Stimulated activated CD4-positive, alpha-beta T cell treated with anti-CD3 and anti-CD28 coated beads, Interleukin-4, amount 100 ng/mL, for 24 hours (primary cell): ENCODE measurements at regions not wholly inside any gene's neighbourhood (a gene's known extent, or its start where the extent isn't known, plus 50 kb on each side); places are given as distances from the start of the nearest gene placed in this dataset.
"Not testable (repeated sequence)": the region's sequence is repeated elsewhere in the genome, so short reads cannot be mapped to it uniquely, and the experiment has no call there.

Experiments used
- DNase-seq: peaks from one replicate; pipeline ENCODE4 v3.0.0-alpha.2; 2020

- DNase-seq: not testable (repeated sequence)
These were observed 225.8 kb upstream of the MSX2 start for GRCh38 chr5:174498575-174498974.

DNA sequence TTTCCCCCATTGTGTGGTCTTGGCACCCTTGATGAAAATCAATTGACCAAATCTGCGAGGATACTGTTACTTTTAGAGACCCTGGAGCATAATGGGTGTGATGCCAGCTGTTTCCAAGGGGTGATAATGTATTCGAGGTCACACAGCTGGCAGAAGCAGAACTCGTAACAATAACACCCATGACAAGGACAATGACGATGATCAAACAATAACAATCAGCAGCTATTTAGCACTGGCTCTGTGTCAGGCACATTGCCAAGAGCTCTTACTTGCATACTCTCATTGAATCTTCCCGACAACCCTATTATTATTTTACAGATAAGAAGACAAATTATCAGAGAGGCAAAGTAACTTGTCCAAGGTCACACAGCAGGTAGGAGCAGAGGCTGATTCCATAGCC is 223.7 kb upstream of the MSX2 start:
- DNase-seq: no peak

DNA sequence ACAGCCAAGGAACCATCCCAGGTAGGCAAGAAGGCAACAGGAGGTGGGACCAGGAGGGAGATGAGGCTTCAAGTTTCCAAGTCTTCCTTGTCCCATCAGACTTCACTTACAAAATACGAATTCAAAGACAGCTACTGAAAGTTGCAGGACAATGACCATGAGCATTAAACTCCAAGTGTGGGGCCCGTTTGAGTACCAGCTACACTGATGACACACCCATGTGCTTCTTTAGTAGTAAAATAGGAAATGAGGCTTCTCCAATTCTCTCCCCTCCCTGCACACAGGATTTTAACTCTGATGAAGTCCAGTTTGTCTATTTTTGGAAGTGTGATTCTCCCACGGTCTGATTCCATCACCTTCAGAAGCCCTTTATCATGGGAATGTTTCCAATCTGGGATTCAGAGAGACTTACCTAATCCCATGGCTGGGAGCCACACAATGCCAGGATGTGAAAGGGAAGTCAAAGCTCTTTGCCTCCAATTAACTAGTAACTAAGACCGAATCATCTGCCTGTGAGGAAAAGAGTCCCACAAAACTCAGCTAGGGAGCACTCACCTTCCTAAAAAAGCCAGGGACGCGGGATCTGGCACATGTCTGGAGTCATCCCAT is 222.8 kb upstream of the MSX2 start:
- DNase-seq: no peak

- DNase-seq: no peak
These were observed 221.3 kb upstream of the MSX2 start for GRCh38 chr5:174503086-174503460.

- no peak for DNase-seq
These were observed 220.7 kb upstream of the MSX2 start for GRCh38 chr5:174503461-174504265.

DNA sequence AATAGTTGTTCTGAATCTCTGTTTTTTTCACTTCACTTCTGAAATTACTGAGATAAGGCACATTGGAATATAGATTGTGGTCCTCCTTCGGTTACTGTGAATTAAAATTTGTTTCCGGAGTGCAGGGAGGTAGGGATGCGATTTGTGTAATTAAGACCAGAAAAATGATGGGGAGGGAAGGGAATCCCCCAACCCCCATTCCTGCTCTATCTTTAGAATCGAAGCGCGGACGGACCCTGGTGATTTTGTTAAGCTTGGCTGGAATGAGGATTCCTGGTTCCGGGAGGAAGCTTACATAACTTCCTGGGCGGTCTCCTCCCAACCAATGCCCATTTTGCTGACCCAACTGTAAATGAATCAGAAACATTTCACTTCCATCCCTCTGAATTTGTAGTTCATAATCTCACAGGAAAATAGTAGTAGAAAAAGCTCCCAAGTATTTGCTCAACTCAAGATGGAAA is 220.1 kb upstream of the MSX2 start:
- DNase-seq: no peak

- no peak for DNase-seq
These were observed 218.8 kb upstream of the MSX2 start for GRCh38 chr5:174505621-174506020.

DNA sequence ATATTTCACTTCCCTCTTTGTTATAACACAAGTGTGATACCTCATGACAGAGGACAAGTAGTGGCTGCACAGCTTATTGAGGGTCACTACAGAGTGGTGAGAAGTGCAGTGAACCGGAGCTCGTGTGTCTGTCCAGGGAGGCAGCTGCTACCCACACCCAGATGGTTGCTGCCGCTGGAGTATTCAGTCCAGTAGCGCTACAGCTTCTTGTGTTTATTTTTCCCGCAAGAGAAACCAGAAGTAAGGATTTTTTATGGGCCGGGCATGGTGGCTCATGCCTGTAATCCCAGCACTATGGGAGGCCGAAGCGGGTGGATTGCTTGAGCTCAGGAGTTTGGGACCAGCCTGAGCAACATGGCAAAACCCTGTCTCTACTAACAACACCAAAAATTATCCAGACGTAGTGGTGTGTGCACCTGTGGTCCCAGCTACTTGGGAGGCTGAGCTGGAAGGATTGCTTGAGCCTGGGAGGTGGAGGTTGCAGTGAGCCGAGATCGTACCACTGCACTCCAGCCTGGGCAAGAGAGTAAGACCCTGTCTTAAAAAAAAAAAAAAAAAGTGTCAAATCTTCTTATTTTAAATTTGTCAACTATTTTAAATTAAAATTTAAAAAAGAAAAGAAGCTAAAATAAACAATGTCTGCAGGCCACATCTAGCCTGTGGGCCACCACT is 213.5 kb upstream of the MSX2 start:
- DNase-seq: not testable (repeated sequence)

DNA sequence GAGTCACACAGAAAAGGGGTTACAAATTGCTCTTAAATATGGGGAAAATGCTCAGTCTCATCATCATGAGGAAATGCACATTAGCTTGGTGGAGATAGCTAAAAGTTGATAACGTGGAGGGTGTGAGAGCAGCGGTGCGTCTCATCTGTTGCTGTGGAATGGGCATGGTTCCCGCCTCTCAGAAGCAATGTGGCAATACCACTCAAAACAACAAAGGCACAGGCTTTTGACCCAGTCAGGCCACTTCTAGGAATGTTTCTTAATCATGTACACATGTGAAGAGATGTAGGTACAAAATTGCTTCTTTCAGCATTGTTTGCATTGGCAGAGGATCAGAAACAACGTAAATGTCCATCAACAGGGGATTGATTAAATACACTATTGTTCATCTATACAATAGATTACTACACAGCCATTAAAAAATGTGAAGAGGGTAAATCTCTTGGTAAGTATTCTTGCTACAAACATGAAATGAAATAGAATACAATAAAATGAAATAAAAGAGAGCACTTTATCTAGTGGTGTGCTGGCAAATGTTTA is 212.6 kb upstream of the MSX2 start:
- no peak for DNase-seq

- DNase-seq: no peak
These were observed 210.1 kb upstream of the MSX2 start for GRCh38 chr5:174514325-174514724.

DNA sequence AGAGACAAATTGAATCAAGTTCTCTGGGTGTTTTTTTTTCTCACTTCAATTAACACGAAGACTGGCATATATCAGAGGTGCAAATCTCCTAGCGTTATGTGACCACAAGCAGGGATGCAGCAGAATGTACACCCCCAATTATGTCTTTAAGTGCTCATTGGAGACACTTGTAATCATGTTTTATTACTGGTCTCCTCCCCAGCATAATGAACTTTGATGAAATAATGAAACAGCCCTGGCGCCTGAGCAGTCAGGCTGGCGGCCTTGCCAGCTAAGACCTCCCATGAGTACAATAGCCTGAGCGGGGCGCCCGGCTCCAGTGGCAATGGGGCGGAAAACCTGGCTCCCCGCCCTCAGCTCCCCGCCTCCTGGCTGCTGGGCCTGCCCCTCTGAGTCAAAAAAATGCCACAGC is 209.4 kb upstream of the MSX2 start:
- DNase-seq: no peak

DNA sequence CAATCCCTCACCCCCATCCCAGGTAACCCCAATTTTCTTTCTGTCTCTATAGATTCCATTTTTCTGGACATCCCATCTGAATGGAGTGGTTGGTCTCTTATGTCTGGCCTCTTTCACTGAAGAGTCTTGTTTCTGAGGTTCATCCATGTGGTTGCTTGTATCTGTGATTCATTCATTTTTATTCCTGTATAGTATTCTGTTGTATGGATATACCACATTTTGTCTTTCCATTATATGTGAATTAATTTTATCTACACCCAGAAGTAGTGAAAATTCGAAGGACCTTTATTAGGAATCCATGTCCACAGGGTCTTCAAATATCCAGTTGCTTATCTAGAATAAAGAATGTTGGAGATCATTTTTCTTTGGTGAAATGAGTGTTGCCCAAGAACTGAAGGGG is 207.6 kb upstream of the MSX2 start:
- DNase-seq: no peak

DNA sequence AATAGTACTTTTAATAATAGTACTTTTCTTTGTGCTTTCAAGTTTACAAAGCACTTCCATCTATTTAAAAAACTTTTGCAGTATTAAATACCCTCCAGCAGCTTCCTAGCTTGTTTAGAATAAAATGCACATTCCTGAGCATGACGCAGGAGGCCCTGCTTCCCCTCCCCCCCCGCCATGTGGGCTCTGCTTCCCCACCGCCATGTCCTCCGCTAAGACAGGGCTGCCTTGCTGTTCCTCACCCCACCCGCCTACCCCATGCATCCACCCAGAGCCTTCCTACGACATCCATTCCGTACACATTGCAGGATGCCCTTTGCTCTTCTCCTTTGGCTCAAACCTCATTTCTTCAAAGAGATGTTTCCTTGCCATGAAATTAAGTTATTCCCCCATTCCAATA is 205.9 kb upstream of the MSX2 start:
- no peak for DNase-seq

GRCh38 chr5:174520420-174521396 is 203.7 kb upstream of the MSX2 start:
- DNase-seq: no peak

- DNase-seq: no peak
These were observed 202.9 kb upstream of the MSX2 start for GRCh38 chr5:174521449-174521848.

DNA sequence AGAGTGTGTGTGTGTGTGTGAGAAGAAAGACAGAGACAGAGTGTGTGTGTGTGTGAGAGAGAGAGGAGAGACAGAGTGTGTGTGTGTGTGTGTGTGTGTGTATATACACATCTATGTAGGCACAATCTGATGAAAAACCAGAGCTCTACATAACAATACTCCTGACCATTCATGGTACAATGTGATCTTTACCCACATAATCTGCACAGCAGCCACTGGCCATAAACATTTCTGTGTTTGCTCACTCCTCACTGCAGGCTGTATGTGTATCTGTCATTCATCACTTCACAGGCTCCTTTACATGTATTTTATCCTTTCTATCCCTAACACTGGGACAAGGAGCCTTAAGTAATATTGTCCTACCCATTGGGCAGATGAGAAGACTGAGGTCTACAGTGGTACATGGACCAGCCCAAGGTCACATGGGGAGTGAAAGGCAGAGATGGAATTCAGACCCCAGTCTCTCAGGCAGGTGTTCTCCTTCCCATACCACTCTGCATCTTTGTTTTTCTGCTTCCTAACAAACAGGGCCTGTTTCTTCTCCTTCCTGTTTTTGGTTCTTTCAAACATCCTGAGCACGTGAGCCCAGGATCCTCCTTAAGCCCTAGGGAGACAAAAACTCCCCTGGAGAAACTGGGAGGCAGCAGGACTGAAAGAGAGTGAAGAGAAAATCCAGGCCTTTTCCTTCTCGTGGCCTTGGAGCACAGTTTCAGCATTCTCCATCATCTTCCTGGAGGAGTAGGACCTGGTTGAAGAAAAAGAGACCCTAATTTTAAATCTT is 201.7 kb upstream of the MSX2 start:
- no peak for DNase-seq

- DNase-seq: no peak
These were observed 200.9 kb upstream of the MSX2 start for GRCh38 chr5:174523311-174524071.

DNA sequence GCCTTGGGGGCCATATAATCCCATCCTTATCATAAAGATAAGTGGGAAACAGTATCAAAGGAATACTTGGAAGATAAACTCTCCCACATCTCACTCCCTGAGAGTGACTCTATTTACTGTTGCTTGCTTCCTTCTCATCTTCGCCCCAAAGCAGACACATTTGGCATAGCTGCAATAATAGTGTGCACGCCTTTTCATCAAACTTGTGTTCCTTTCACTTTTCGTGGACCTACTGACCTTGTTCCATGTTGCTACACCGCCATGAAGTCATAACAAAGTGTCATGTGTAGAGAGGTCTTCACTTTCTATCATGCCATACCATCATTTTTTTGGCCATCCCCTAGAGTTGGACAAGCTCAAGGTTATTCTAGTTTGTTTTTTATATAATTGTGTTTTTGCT is 200.0 kb upstream of the MSX2 start:
- no peak for DNase-seq

GRCh38 chr5:174526177-174526576 is 198.2 kb upstream of the MSX2 start:
- DNase-seq: no peak

GRCh38 chr5:174527916-174528540 is 196.4 kb upstream of the MSX2 start:
- DNase-seq: no peak
